HG03039 (cell line): ENCODE measurements at regions not wholly inside any gene's neighbourhood (a gene's known extent, or its start where the extent isn't known, plus 50 kb on each side); places are given as distances from the start of the nearest gene placed in this dataset.
"Not testable (repeated sequence)": the region's sequence is repeated elsewhere in the genome, so short reads cannot be mapped to it uniquely, and the experiment has no call there.

ENCODE experiments used
- ATAC-seq: cut with Tn5 transposase; IDR thresholded peaks from one replicate; pipeline ENCODE4 v1.9.1; 2021; ENCODE audit warnings: mild to moderate bottlenecking, moderate library complexity; ENCODE audit not compliant: unreplicated experiment

DNA sequence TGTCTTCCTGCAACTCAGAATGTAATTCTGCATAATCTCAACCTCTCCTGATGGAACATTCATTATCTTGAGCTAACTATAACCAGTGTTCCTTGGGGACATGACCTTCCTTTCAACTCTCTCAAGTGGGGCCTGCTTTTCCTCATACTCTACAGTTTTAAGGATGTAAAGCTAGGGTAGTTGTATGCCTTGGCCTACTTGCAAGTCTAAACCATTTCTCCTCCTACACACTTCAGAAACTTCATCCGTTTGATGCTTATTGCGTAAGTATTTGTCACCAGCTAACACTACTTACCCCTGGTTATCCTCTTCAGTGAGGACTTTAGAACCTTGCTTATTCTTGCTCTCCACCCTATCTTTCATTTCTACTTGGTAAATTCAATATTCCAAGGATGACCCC lies 548.9 kb downstream of the HINT1 start:
- no peak for ATAC-seq

DNA sequence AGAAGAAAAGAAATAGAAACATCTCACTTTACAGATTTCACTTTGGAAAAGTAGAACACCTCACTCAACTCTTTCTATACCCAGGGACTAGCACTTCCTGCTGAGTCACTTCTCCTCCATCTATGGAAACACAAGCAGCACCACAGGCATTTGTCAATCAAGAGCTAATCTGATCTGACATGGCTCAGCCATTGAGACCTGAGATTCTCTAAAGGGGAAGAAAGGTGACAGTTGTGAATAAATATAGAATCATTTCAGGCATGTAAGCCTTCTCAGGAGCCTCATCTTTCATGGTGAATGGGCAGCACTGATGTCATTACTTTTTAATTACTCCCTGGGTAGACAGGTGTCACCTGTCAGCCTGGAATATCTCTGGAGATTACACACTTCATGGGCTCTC lies 559.8 kb downstream of the HINT1 start:
- no peak for ATAC-seq

DNA sequence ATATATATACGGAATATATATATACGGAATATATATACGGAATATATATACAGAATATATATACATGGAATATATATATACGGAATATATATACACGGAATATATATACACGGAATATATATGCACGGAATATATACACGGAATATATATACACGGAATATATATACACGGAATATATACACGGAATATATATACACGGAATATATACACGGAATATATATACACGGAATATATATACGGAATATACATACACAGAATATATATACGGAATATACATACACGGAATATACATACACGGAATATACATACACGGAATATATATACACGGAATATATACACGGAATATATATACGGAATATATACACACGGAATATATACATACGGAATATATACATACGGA lies 568.4 kb downstream of the HINT1 start:
- ATAC-seq, result not testable (repeated sequence)

DNA sequence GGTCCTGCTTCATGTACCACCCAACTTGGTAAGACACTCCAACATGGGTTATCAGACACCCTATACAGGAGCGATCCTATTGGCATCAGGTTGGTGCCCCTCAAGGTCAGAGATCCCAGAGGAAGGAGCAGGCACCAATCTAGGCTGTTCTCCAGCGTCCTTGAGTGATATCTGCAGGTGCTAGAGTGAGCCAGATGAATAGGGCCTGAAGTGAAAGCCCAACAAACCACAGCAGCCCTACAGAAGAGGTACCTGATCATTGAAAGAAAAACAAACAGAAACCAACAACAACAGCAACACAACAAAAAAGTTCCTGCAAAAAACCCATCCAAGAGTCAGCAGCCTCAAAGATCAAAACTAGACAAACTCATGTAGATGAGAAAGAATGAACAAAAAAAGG lies 584.8 kb downstream of the HINT1 start:
- no peak for ATAC-seq

DNA sequence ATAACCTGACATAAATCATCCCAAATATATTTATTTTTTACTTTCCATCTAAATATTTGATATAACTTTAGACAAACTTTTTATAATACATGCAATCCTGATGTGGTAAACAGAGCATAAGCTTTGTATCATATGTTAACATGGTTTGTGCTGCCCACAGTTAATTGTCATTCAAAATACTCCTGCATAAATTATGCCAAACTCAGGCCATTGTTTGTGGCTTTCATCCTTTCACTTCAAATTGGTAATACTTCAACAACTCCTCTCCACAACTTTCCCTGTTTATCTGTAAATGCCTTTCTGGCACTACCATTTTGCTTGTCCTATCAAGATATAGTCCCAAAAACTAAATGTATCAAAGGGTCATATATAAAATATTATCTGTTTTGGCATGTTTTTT lies 586.7 kb downstream of the HINT1 start:
- ATAC-seq, result no peak

DNA sequence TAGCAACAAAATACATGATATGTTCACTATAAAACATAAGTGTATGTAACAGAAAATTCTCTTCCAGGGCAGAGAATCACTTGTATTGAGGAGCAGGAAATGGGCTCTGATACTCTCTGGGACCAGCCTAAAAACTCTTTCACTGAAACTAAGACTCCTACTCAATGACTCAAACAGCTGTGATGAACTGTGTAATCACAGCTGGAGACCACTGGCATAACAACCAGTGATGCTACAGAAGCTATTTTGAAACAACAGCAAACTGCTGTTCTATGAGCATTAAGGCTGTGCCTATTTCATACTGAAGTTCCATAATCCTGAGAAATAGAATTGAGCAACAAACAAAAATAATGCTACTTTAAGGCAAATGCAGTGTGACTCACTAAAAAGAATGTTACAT lies 594.0 kb downstream of the HINT1 start:
- no peak for ATAC-seq

DNA sequence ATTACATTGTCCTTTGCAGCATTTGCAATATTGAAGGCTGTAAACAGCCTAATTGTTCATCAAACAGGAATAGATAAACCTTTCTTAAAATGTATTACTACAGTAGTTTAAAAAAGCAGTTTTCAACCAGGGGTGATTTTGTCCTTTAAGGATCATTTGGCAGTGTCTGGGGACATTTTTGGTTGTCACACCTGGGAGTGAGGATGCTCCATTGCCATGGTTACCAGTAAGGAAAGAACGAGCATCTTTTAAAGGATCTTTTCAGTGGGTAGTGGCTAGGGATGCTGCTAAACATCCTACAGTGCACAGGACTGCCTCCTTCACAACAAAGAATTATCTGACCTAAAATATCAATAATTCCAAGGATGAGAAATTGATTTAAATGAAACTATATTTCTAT lies 596.3 kb downstream of the HINT1 start:
- ATAC-seq, result no peak

DNA sequence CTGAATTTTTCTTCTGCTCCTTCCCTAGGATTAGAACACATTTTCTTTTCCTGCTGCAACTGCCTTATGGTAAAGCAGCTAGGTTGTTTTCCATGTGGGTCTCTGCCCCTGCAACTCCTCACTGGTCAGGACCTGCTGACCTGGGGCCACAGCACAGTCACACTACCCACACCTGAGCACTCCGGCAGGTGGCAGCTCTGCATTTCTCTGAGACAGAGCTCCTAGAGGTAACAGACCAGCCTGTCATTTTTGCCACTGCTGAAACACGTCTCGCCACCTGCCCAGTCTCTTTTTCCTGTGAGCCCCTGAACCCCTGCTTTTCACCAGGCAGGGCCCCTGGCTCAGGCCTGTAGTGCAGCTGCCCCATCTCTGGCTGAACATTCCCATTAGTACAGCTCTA lies 609.6 kb downstream of the HINT1 start:
- ATAC-seq, result no peak

DNA sequence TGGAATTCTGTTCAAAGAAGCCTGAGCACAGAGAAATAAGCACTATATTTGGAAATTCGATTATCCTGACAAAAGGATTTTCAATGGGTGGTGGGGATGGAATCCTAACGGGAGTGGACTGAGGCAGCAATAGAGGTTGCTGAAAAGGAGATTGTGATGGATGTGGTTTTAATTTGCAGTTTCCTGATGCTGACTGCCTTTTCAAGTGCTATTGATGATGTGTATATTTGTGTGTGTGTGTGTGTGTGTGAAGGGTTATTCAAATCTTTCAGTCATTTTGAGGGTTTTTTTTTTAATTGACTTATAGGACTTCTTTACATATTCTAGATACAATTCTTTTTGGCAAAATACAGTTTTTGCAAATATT lies 614.5 kb downstream of the HINT1 start:
- ATAC-seq, result no peak

DNA sequence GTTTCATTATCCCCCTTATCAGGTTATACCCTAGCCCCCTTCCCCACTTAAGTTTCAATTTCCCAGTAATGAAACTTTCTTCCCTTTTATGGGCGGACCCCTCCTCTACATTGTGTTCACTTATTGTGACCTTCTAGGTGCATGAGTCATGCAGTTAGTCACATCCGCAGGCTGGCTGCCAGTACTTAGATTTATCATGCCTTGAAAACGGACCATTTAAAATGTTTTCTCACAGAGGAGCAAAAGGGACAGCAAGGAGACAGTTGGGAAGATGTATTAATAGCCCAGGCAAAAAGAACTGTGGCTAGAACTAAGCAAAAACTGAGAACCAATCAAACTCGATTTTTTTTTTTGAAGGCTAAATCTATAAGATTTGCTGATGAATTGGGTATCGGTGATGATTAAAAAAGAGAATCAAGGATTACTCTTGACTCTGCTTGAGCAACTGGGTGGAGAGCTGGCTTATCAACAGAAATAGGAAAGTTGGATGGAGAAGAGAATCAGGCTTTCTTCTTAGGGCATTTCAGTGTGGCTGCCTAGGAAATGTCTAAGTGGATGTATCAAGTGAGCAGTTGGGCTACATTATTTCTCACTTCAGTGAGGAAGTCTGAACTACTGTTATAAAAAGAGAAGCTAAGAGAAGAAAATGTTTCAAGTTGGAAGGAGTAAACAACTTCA lies 615.0 kb downstream of the HINT1 start:
- ATAC-seq, result no peak

DNA sequence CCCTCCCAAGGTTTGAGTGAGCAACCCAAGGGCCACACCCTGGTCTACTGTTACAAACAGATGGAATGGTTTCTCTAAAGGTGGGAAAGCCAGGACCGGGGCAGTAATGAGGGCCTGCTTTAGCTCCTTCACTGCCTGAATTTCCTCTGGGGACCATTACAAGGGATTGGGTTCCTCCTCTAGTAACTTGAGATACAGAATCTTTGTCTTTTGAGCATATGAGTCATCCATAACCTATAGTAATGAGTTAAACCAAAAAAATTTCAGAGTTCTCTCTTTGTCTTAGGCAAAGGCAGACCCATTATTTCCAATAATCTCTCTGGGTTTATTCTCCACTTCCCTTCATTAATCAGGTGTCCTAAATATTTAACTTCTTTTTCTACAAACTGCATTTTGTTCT lies 618.8 kb downstream of the HINT1 start:
- no peak for ATAC-seq

DNA sequence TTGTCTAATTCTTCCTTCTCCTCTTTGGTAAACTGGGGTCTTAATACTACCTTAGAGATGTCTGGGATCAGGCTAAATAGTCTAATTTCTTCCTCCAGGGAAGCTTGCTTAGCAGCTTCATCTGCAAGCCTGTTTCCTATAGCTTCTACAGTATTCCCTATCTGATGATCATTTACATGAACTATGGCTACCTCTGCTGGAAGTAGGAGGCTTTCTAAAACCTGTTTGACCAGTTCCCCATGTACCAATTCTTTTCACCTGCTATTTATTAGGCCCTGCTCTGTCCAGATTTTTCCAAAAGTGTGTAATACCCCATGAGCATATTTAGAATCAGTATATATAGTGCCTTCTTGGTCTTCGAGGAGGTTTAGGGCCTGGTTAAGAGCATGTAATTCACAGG lies 619.8 kb downstream of the HINT1 start:
- no peak for ATAC-seq

DNA sequence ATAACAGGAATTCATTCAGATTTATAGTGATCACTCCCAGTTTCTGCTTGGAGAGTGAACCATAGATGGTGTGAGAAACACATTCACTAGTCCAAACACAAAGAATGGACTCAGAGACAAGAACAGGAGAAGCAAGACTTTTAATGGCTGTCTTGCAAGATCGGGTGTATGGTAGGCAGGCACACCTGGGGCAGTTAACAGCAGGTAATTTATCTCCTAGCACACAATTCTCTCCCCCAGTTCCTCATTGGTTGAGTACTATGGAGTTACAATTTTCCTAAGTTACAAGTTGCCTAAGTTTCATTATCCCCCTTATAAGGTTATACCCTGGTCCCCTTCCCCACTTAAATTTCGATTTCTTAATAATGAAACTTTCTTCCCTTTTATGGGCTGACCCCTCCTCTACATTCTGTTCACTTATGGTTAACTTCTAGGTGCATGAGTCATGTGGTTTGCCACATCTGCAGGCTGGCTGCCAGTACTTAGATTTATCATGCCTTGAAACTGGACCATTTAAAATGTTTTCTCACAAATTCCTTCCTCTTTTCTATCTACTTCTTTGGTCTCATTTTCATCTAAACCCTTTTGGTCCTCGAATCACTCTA lies 623.3 kb downstream of the HINT1 start:
- ATAC-seq, result no peak

DNA sequence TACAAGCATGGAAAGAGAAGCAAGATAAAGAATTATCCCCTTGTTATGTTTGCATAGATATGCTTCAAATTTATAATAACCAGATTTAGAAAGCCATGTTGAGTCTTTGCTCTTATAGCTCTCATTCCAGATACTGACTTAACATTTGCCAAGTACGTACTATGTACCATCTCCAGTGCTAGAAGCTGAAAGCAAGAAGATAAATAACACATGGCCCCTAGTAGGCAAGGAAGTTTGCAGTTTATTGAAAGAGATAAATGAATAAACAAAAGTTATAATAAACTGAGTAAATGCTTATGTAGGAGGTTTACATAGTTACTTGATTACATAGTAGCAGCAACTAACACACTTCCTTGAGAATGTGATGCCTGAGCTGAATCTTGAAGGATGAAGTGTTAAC lies 628.4 kb downstream of the HINT1 start:
- ATAC-seq, result no peak

DNA sequence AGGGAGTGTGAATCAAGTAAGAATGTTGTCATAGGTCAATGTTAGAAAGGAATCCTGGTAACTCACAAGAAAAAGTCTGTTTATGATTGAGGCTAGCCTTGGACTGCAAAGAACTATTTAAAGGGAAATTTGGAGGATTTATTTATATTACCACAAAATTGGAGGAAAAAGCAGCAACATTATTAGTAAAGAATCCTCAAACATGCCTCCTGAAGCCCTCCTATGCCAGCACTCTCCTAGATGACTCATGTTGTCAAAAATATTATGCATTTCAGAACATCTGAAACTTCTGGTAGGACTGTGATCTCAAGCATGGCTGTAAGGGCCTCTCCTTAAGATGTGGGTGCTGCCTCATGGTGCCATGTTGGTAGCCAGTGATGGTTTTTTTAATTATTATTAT lies 628.5 kb downstream of the CHSY3 start:
- no peak for ATAC-seq

DNA sequence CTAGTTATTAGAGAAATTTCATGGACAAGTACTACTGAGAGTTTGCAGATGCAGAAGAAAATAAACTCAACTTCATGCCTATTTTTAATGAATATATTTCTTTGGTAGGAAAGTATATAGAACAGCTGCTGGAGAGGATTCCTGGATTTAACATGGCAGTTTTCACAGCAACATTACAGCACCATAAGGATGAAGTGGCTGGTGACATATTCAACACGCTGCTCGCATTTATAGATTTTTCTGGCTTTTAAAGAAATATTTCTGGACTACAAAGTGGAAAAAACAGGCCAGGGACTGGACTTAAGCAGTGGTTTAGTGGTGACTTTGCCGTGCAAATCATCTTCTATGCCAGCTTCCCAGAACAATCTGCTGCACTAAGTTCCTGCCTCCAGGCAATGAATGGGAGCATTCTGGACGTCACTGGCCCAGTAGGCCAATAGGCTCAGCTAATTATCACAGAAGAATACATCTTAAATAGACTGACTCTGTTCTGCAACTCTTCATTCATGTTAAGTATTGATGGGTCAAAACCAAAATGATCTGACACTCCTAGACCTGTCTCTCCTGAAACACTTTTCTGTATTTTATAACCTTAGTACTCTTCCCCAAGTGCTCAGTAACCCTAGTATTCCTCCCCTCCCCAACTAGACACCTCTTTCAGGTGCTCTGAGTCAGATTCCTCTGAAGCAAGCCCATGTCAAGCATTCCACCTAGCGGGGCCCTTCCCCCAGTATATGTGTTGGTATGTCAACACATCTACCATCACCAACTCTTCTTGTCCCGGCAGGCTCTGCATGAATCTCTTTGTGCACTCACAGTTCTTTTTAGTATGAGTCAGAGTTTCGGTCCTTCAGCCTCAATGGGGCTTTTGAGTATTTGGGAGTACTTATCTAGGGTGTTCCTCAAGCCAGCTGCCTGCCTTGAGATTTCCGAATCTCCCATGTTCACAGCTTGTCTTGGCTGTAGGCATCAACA lies 625.5 kb downstream of the CHSY3 start:
- no peak for ATAC-seq

DNA sequence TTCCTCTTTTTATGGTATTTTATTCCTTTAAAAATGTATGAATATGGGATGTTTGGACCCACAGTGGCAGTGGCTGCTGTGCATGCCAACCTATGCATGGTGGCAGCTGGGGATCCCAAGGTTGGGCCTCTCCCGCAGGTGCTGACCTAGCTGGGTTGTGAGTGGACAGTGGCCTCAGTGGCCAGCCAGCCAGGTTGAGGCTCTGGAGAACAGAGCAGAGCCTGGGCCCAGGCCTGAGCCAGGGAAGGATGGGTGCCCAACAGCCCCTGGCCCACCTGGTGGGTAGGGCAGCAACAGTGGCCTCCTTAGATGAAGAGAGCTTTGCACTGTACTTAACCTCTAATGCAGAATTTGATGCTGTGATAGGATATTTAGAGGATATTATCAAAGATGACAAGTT lies 624.8 kb downstream of the CHSY3 start:
- ATAC-seq, result no peak

DNA sequence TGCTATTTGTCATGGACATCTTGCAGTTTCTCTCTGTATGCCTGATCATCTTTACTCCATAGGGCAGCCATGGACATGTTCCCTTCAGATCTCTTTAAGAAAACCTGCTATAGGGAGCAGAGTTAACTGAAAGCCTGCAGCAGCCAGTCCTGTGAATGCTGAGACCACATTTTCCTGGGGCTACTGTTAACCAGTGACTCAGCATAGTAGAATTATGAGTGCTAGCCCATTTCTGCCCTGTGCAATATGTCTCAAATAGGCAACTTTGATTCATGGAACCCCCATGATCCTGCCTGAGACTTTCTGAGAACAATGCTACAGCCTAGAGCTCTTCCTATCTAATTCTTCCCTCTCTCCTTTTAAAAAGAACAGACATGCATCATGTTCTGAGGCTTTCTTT lies 624.2 kb downstream of the CHSY3 start:
- no peak for ATAC-seq

DNA sequence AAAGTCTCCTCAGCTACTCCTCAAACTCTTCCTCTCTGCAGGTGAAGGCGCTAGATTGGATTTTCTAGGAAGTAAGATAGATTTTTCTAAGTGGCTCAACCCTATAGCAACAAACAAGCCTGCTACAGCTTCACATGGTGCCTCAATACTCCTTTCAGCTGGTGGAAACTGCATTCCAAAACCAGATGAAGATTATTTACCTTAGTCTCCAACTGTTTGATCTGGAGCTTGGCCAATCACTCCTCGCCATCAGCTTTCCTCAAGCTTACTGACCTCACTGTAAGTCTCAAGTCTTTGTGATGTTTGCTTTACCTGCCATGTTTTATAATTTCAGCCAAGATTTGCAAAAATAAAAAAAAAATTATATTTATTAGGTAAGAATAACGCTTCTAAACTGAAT lies 622.4 kb downstream of the CHSY3 start:
- no peak for ATAC-seq

DNA sequence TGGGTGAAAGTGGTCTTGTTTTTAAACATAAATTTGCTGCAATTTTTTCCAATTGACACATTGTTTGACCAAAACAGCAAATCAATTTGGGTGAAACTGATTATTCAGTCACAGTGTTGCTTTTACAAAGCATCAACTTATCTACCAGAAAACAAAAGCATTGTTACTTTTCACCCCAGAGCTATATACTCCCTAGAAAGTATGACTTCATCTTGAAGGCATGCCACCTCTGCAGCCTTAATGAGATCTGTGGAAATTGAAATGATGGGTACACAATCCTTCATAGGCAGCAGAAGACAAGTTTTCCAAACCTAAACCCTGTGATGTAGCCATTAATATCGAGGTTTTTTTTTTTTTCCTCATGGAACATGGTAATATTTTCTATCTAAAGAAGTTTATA lies 615.9 kb downstream of the CHSY3 start:
- ATAC-seq, result no peak

DNA sequence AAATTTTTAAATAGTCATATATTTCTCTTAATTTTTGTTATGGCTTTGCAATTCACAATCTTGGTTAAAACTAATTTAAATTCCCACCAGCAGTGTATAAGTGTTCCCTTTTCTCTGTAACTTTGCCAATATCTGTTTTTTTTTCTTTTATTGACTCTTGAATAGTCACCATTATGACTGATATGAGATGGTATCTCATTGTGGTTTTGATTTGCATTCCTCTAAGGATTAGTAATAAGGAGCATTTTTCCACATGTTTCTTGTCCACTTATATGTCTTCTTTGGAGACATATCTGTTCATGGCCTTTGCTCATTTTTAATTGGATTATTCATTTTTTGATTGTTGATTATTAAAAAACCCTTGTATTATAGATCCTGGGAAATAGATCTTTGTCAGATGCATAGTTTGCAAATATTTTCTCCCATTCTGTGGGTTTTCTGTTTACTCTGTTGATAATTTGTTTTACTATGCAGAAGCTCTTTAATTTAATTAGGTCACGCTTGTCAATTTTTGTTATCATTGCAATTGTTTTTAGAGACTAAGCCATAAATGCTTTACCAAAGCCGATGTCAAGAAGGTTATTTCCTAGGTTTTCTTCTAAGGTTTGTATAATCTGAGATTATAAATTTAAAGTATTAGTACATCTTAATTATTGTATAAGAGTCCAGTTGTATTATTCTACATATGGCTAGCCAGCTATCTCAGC lies 610.9 kb downstream of the CHSY3 start:
- no peak for ATAC-seq
